Gastroesophageal sphincter (tissue), 4 donors: ENCODE measurements at regions not wholly inside any gene's neighbourhood (a gene's known extent, or its start where the extent isn't known, plus 50 kb on each side); places are given as distances from the start of the nearest gene placed in this dataset.
A peak's percentile ranks its signal among the peaks of the same experiment; 100 is the strongest.

ENCODE experiments used
- ATAC-seq: fragments of 150-250 bp; one replicate; pipeline ENCODE4 v1.9.1; 2016; ENCODE audit warnings: mild to moderate bottlenecking, moderate library complexity
- H3K27ac ChIP-seq, 4 donors: fragments of 200-600 bp; sonication (generic) in 3 of 4; 1 replicate in 3 of 4; 2 replicates in 1 of 4; pipeline ENCODE4 v1.5.1; 2016 to 2019
- H3K27me3 ChIP-seq: fragments of 200-600 bp; sonication (generic); one replicate; pipeline ENCODE4 v1.5.1; 2019
- H3K36me3 ChIP-seq, 2 donors: fragments of 200-600 bp; sonication (generic); one replicate each; pipeline ENCODE4 v1.5.1; 2019; ENCODE audit warnings: control low read depth in 1 of 2
- H3K4me1 ChIP-seq, 3 donors: fragments of 200-600 bp; sonication (generic); 1 replicate in 2 of 3; 2 replicates in 1 of 3; pipeline ENCODE4 v1.5.1; 2016 to 2019; ENCODE audit warnings: control low read depth in 2 of 3
- H3K4me3 ChIP-seq, 2 donors: fragments of 200-600 bp; sonication (generic); one replicate each; pipeline ENCODE4 v1.5.1; 2019; ENCODE audit warnings: mild to moderate bottlenecking in 1 of 2, moderate library complexity in 1 of 2
- H3K9me3 ChIP-seq, 3 donors: fragments of 200-600 bp; sonication (generic); one replicate each; pipeline ENCODE4 v1.5.1; 2017 to 2019; ENCODE audit warnings: control low read depth in 2 of 3
- EP300 ChIP-seq: sonication (generic); formaldehyde crosslinking; IDR thresholded peaks from one replicate; pipeline ENCODE4 v1.6.1; 2017; ENCODE audit warnings: antibody characterized with exemption, mild to moderate bottlenecking
- POLR2A ChIP-seq, 2 donors: fragments of 450-650 bp; IDR thresholded peaks; one replicate each; pipeline ENCODE4 v1.6.1; 2017; ENCODE audit warnings: antibody characterized with exemption in 2 of 2, mild to moderate bottlenecking in 2 of 2, moderate library complexity in 1 of 2
- POLR2AphosphoS5 ChIP-seq: sonication (generic); formaldehyde crosslinking; IDR thresholded peaks from one replicate; pipeline ENCODE4 v1.6.1; 2017; ENCODE audit warnings: antibody characterized with exemption
- WGBS, 2 donors: methylation state at CpG; one replicate each; pipeline ENCODE4 v1.1.5; 2018; ENCODE audit warnings: low coverage in 1 of 2; 5-methylcytosine and 5-hydroxymethylcytosine counted together
- TF ChIP-seq, protein P1 (sequence below), 4 experiments: fragments of 200-600 bp in 2 of 4; fragments of 450-650 bp in 2 of 4; sonication (generic) in 1 of 4; IDR thresholded peaks; one replicate each; pipeline ENCODE4 v1.5.1; 2017 to 2019; ENCODE audit warnings: antibody characterized with exemption in 4 of 4, mild to moderate bottlenecking in 2 of 4, moderate library complexity in 2 of 4

DNA sequence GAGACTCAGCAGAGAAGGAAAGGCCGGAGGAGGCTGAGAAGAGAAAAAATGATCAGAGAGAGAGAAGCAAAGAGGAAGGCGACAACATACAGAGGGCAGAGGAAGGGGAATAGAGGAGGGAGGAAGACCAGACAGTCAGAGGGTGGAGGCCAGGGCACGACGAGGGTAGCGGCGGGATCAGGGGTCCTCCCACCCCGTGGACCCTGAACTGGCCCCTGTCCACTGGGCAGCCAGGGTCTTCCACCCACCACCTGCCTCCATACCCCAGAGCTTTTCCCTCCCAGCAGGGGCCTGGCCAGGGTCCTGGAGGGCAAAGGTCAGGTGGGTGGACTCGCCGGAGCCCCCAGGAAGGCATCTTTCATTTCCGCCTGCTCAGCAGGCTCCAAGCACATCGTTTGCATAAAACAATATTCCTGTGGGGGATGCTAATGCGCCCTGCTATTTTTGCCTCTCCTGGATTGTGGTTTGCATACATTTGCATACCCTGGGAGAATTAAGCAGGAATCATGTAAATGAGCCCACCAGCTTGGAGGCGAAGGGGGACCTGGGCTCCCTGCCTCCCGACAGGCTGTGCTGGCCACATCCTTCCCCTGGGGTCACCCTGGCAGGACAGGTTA is 394.1 kb downstream of the MN1 start:
- Histone ChIP-seq H3K9me3 (peaks cover 0 to 9% (median 0%) of the 10 kb centered on the region in 3 donors), H3K4me1 (no peaks in the 10 kb centered on the region), H3K27me3 (peaks cover 19% of the 10 kb centered on the region), H3K27ac (no peak overlapping the region), H3K36me3 (no peaks in the 10 kb centered on the region), H3K4me3 (no peak overlapping the region)
- no peak for ATAC-seq
- 71 to 74% methylated on average over 5 to 11 of the region's 14 CpGs for WGBS, 2 donors
- TF ChIP-seq POLR2AphosphoS5 (no peak), POLR2A (IDR thresholded peaks at IDR 0.05) (no peak), EP300 (no peak)
- TF ChIP-seq, protein P1, sequence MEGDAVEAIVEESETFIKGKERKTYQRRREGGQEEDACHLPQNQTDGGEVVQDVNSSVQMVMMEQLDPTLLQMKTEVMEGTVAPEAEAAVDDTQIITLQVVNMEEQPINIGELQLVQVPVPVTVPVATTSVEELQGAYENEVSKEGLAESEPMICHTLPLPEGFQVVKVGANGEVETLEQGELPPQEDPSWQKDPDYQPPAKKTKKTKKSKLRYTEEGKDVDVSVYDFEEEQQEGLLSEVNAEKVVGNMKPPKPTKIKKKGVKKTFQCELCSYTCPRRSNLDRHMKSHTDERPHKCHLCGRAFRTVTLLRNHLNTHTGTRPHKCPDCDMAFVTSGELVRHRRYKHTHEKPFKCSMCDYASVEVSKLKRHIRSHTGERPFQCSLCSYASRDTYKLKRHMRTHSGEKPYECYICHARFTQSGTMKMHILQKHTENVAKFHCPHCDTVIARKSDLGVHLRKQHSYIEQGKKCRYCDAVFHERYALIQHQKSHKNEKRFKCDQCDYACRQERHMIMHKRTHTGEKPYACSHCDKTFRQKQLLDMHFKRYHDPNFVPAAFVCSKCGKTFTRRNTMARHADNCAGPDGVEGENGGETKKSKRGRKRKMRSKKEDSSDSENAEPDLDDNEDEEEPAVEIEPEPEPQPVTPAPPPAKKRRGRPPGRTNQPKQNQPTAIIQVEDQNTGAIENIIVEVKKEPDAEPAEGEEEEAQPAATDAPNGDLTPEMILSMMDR (IDR thresholded peaks at IDR 0.05): no peak

DNA sequence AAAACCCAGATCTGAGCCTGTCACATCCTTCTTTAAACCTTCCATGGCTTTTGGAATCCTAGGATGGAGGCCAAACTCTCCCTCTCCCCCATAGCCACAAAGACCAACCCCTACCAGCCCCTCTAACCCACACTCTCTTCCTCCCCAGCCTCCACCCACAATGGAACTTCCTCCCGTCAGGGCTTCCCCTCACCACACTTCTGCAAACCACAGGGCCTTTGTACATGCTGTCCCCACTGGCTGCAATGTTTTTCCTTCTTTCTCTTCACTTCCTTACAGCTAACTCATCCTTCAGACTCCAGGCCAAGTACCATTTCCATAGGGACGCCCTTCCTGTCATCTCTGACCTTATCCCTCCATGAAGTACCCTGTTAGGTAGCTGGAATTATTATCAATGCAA is 393.5 kb downstream of the MN1 start:
- H3K4me1 ChIP-seq: no peaks in the 10 kb centered on the region
- no peak for ATAC-seq
- H3K27ac ChIP-seq: no peak overlapping the region
- WGBS, 2 donors: 63 to 87% methylated on average over 2 of the region's 2 CpGs
- H3K9me3 ChIP-seq: peaks cover 0 to 3% (median 0%) of the 10 kb centered on the region in 3 donors
- no peak for TF ChIP-seq POLR2AphosphoS5
- TF ChIP-seq, protein P1 (IDR thresholded peaks at IDR 0.05): no peak
- no peak for TF ChIP-seq POLR2A (IDR thresholded peaks at IDR 0.05)
- no peak for TF ChIP-seq EP300
- no peak overlapping the region for H3K4me3 ChIP-seq
- no peaks in the 10 kb centered on the region for H3K36me3 ChIP-seq
- H3K27me3 ChIP-seq: peaks cover 23% of the 10 kb centered on the region

- no peaks in the 10 kb centered on the region for H3K9me3 ChIP-seq
- no peak for TF ChIP-seq POLR2AphosphoS5
- TF ChIP-seq, protein P1 (IDR thresholded peaks at IDR 0.05): peak in 1 of 4 experiments; percentile 15
- ATAC-seq: no peak
- peaks cover 28% of the 10 kb centered on the region for H3K27me3 ChIP-seq
- WGBS, 2 donors: 47 to 67% methylated on average over 3 to 5 of the region's 11 CpGs
- H3K4me3 ChIP-seq: no peak overlapping the region
- H3K36me3 ChIP-seq: no peaks in the 10 kb centered on the region
- no peak overlapping the region for H3K27ac ChIP-seq
- H3K4me1 ChIP-seq: no peaks in the 10 kb centered on the region
These were observed 392.3 kb downstream of the MN1 start for GRCh38 chr22:27409299-27409698.

DNA sequence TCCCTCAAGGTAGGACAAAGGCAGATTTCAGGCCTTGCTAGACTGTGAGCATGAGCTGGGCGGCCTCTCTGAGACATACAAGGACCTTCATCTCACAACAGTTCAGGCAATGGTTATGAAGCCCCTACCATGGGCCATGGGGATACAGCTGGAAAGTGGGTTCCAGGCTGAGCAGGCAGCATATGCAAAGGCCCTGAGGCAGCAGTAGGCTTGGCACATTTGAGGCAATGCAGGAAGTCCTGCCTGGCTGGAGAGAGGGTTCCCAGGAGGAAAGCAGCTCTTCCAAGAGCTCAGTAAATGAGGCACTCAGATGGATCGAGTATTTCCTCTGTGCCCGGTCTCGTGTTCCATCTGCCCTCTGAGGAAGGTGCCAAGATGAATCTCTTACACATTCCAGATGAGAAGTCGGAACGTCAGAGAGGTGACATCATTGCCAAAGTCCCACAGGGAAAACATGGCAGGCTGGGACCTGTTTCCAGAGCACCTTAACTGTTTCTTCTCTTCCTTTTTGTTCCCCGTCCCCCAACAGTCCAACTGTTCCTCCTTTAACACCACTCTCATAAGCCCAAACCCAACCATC is 388.6 kb downstream of the MN1 start:
- no peak overlapping the region for H3K4me3 ChIP-seq
- H3K4me1 ChIP-seq: peaks cover 0 to 11% (median 0%) of the 10 kb centered on the region in 3 donors
- 81 to 89% methylated on average over 1 to 6 of the region's 7 CpGs for WGBS, 2 donors
- TF ChIP-seq, protein P1 (IDR thresholded peaks at IDR 0.05): no peak
- TF ChIP-seq POLR2AphosphoS5: no peak
- H3K9me3 ChIP-seq: no peaks in the 10 kb centered on the region
- no peaks in the 10 kb centered on the region for H3K36me3 ChIP-seq
- H3K27me3 ChIP-seq: peaks cover 28% of the 10 kb centered on the region
- no peak for ATAC-seq
- H3K27ac ChIP-seq: no peak overlapping the region

- peaks cover 28% of the 10 kb centered on the region for H3K27me3 ChIP-seq
- ATAC-seq: no peak
- TF ChIP-seq POLR2A (IDR thresholded peaks at IDR 0.05): no peak
- TF ChIP-seq, protein P1 (IDR thresholded peaks at IDR 0.05): no peak
- no peak for TF ChIP-seq POLR2AphosphoS5
- no peak for TF ChIP-seq EP300
- no peaks in the 10 kb centered on the region for H3K36me3 ChIP-seq
- no peak overlapping the region for H3K4me3 ChIP-seq
- H3K27ac ChIP-seq: no peak overlapping the region
- WGBS, 2 donors: 80 to 90% methylated on average over 2 to 3 of the region's 3 CpGs
- no peaks in the 10 kb centered on the region for H3K9me3 ChIP-seq
- H3K4me1 ChIP-seq: peaks cover 0 to 11% (median 0%) of the 10 kb centered on the region in 3 donors
These were observed 387.9 kb downstream of the MN1 start for GRCh38 chr22:27413702-27414101.
